Kidney epithelial cell (primary cell): ENCODE measurements at regions not wholly inside any gene's neighbourhood (a gene's known extent, or its start where the extent isn't known, plus 50 kb on each side); places are given as distances from the start of the nearest gene placed in this dataset.
"Not testable (repeated sequence)": the region's sequence is repeated elsewhere in the genome, so short reads cannot be mapped to it uniquely, and the experiment has no call there.

Experiments used
- DNase-seq: peaks from one replicate; pipeline ENCODE4 v3.0.0-alpha.2; 2010; ENCODE audit warnings: low read depth
- H3K27me3 ChIP-seq: 2 replicates; pipeline ENCODE4 v1.6.0; 2011; ENCODE audit warnings: low read length; ENCODE audit not compliant: control insufficient read depth, insufficient read depth
- H3K36me3 ChIP-seq: 2 replicates; pipeline ENCODE4 v1.5.1; 2011; ENCODE audit warnings: low read length; ENCODE audit not compliant: control insufficient read depth, insufficient read depth
- H3K4me3 ChIP-seq: 2 replicates; pipeline ENCODE4 v1.5.1; 2011; ENCODE audit warnings: low read depth, mild to moderate bottlenecking, control low read depth, low read length
- CTCF ChIP-seq: IDR thresholded peaks from 2 replicates; pipeline ENCODE4 v1.5.1; 2011; ENCODE audit warnings: mild to moderate bottlenecking, moderate library complexity, low read length, control low read depth, inconsistent platforms; ENCODE audit not compliant: insufficient read depth, poor library complexity, severe bottlenecking

GRCh38 chr13:65125236-65125635 lies 2104.9 kb downstream of the PCDH9 start:
- TF ChIP-seq CTCF: no peak
- Histone ChIP-seq H3K36me3 (no peaks in the 10 kb centered on the region), H3K27me3 (no peaks in the 10 kb centered on the region), H3K4me3 (no peak overlapping the region)
- no peak for DNase-seq

GRCh38 chr13:65112531-65112941 lies 2117.6 kb downstream of the PCDH9 start:
- H3K27me3 ChIP-seq: no peaks in the 10 kb centered on the region
- TF ChIP-seq CTCF: no peak
- H3K4me3 ChIP-seq: no peak overlapping the region
- no peak for DNase-seq
- no peaks in the 10 kb centered on the region for H3K36me3 ChIP-seq

GRCh38 chr13:65112123-65112522 lies 2118.0 kb downstream of the PCDH9 start:
- H3K27me3 ChIP-seq: no peaks in the 10 kb centered on the region
- TF ChIP-seq CTCF: no peak
- H3K4me3 ChIP-seq: no peak overlapping the region
- H3K36me3 ChIP-seq: no peaks in the 10 kb centered on the region
- no peak for DNase-seq

GRCh38 chr13:65111223-65111622 lies 2118.9 kb downstream of the PCDH9 start:
- no peak for DNase-seq
- H3K4me3 ChIP-seq: no peak overlapping the region
- H3K27me3 ChIP-seq: no peaks in the 10 kb centered on the region
- H3K36me3 ChIP-seq: no peaks in the 10 kb centered on the region
- TF ChIP-seq CTCF: no peak

GRCh38 chr13:65104436-65104835 lies 2125.7 kb downstream of the PCDH9 start:
- DNase-seq, H3K4me3 ChIP-seq, H3K36me3 ChIP-seq, H3K27me3 ChIP-seq: not testable (repeated sequence)

- Histone ChIP-seq H3K4me3 (no peak overlapping the region), H3K36me3 (no peaks in the 10 kb centered on the region), H3K27me3 (no peaks in the 10 kb centered on the region)
- TF ChIP-seq CTCF: no peak
- DNase-seq: no peak
Measured at GRCh38 chr13:65103351-65103750, 2126.8 kb downstream of the PCDH9 start.
